HepG2 (cell line): ENCODE measurements at regions not wholly inside any gene's neighbourhood (a gene's known extent, or its start where the extent isn't known, plus 50 kb on each side); places are given as distances from the start of the nearest gene placed in this dataset.

Experiments used
- MTERF4 ChIP-seq: sonication (generic); formaldehyde crosslinking; IDR thresholded peaks from 2 replicates; pipeline ENCODE4 v1.8.0; 2023; ENCODE audit warnings: mild to moderate bottlenecking, missing genetic modification reagents
- THAP7 ChIP-seq: sonication (generic); formaldehyde crosslinking; IDR thresholded peaks from 2 replicates; pipeline ENCODE4 v1.8.1; 2023; ENCODE audit warnings: mild to moderate bottlenecking, missing genetic modification reagents
- ZBTB40 ChIP-seq, 2 experiments: fragments of 450-650 bp in 1 of 2; sonication (generic) in 1 of 2; formaldehyde crosslinking in 1 of 2; IDR thresholded peaks; 2 replicates each; pipeline versions ENCODE4 v1.6.1 to v1.8.0; 2016 to 2022; ENCODE audit warnings: antibody characterized with exemption in 1 of 2, mild to moderate bottlenecking in 1 of 2, missing genetic modification reagents in 1 of 2
- ZFP36 ChIP-seq: fragments of 150-350 bp; IDR thresholded peaks from 2 replicates; pipeline ENCODE4 v1.6.1; 2018; ENCODE audit warnings: borderline replicate concordance, low read length, low read depth; ENCODE audit not compliant: partially characterized antibody
- ZFX ChIP-seq: sonication (generic); formaldehyde crosslinking; IDR thresholded peaks from 2 replicates; pipeline ENCODE4 v1.4.0; 2020; ENCODE audit warnings: mild to moderate bottlenecking, low read depth, missing genetic modification reagents, moderate library complexity
- ZNF253 ChIP-seq: sonication (generic); formaldehyde crosslinking; IDR thresholded peaks from 2 replicates; pipeline ENCODE4 v1.8.0; 2022; ENCODE audit warnings: mild to moderate bottlenecking, missing genetic modification reagents, borderline replicate concordance

- TF ChIP-seq ZBTB40 (IDR thresholded peaks at IDR 0.05) = no peak
- TF ChIP-seq ZBTB40 (CRISPR knock-in tag; IDR thresholded peaks at IDR 0.05) = no peak
- TF ChIP-seq MTERF4 (CRISPR knock-in tag) = no peak
- TF ChIP-seq ZFP36 = no peak
- no peak for TF ChIP-seq ZFX (CRISPR knock-in tag)
- no peak for TF ChIP-seq THAP7 (CRISPR knock-in tag)
- no peak for TF ChIP-seq ZNF253 (CRISPR knock-in tag)
These were observed 157.3 kb upstream of the SMARCA2 start (continued) for GRCh38 chr9:1857808-1858207.
